NCI-H748 (cell line): ENCODE measurements at regions not wholly inside any gene's neighbourhood (a gene's known extent, or its start where the extent isn't known, plus 50 kb on each side); places are given as distances from the start of the nearest gene placed in this dataset.
A peak's percentile ranks its signal among the peaks of the same experiment; 100 is the strongest.

Experiments used
- DNase-seq: peaks from one replicate; lab custom pipeline; 2025; ENCODE audit not compliant: unreplicated experiment; lab: John Stamatoyannopoulos, UW

DNA sequence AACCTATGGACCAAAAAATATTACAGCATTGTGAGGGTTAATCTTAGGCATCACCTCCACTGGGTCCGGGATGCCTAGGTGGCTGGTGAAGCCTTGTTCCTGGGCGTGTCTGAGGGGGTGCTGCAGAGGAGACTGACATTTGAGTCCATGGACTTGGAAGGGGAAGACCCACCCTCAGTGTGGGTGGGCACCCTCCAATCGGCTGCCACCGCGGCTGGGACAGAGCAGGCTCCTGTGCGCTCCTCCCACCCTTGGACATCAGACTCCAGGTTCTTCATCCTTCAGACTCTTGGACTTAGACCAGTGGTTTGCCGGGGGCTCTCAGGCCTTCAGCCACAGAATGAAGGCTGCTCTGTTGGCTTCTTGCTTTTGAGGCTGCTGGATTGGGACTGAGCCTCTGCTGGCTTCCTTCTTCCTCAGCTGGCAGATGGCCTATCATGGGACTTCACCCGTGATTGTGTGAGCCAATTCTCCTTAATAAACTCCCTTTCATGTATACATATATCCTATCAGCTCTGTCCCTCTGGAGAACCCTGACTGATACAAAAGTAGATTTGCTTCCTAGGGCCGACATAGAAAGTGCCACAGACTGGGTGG lies 113.1 kb downstream of the TTLL2 start:
- DNase-seq, result no peak

DNA sequence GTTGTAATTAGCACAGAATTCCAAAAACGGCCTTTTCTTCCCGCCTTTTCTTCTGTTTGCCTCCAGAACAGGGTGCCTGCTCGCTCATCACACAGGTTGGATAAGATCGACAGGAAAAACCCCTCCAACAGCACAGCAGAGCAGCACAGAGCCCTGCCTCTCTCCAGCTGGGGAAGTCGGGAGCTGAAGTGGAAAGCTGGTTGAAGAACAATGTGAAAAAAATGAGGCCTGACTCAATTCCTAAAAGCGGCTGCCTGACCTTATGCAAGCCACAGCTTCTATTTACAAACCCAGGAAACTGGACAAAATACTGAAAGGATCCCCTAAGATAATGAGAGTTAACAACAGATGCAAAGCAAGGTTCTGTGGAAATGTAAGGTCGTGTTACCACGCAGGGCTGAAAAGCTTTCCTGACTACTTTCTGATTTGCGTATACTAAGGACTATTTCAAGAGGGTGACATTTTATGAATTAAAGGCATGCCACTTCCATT lies 116.9 kb downstream of the TTLL2 start:
- DNase-seq, result no peak

DNA sequence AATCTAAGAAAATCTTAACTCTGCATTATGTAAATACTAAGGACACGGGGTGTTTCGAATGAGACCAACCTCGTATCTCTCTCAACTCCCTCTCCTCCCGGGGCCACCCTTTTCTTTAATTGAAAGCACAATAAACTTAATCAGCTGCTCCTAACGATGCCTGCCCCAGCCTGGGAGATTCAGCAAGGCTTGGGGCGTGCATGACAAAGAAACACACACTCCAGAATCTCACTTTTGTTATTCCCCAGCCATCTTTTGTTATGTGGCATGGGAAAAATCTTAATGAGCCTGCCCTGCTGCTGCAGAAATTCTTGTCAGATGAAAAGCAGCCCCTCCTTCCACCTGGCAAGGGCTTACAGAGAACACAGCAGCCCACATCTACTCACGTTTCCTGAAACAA lies 117.4 kb downstream of the TTLL2 start:
- DNase-seq, result no peak

DNA sequence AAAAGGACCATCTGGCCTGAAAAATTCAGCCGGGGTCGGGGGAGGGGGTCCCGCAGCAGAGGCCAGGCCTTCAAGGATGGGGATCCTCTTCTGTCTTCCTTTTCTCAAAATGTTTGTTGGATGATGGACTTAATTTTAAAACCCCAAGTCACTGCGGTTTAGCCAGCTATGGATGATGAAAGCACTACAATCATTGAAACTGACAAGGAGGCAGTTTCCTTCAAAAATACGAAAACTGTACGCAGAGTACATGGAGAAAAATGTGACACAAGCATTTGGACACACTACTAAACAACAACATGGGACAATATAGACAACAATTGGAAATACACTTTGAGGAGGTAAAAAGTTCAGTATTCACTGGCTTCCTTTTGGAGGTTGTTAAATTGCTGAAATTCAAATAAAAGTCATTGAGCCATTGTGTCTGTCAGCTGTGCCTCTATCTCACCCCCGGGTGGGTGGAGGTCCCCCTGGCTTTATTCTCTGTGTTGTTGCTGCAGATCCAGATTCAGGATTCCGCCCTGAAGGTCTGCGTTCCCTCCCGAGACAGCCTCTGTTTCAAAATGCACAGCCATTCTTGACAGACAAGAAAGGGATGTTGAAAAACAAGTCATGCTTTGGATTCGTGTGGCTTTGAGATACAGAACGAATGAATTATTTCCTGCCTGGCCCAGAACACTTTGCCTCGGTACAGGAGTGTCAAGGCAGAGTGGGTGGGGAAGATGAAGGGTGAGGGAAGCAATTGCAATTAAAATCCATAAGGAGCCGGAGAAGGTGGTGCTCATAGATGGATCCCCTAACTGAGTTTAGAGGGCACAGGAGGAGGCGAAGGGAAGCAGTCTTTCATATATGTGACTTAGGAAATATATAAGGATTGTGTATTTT lies 118.2 kb downstream of the TTLL2 start:
- no peak for DNase-seq

DNA sequence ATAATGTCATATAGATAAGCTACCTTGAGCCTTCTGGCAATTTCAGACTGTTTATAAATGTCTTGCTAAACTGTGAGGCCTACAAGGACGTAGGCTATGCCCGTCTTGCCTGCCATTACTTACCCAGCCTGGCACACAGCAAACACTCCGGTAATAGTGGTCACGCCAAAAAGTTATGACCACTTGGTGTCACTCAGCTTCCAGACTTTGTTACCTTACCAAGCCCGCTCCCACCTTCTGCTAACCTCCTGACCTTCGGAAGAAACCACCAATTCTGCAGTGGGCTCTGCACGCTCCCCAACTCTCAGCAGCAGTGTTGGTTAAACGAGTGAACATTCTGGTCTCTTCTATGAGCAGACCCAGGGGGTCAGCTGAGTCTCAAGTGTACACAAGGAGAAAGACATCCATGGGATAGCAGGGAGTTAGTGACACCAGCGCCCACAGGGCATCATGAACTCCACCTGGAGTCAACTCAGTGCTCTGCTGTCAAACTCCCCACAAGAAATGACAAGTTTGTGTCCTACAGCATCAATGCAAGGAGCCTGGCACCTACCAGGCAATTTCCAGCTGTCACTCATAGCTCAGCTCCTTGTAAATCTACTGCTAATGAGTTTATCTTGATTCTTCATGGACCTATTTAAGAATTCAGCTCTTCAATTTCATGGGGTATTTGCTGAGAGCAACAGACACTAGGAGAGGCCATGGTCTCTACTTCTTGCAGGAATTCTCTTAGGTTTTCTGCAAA lies 119.9 kb downstream of the TTLL2 start:
- no peak for DNase-seq

DNA sequence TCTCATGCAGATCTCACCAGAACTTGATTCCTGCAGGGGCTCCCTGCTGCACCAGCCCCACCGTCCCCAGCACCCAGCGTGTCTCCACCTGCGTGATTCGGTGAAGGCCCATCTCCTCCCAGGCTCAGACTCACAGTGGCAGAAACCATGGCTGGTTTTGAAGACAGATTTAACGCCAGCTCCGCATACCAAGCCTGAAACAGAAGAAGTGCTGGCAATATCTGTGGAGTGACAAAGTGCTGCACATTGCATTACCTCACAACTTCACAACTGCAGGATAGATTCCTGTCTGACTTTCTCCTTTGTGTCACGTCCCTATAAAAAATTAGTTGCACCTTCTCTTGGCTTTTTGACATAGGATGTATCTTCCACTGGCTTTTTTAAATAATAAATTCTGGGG lies 120.7 kb downstream of the TTLL2 start:
- no peak for DNase-seq

DNA sequence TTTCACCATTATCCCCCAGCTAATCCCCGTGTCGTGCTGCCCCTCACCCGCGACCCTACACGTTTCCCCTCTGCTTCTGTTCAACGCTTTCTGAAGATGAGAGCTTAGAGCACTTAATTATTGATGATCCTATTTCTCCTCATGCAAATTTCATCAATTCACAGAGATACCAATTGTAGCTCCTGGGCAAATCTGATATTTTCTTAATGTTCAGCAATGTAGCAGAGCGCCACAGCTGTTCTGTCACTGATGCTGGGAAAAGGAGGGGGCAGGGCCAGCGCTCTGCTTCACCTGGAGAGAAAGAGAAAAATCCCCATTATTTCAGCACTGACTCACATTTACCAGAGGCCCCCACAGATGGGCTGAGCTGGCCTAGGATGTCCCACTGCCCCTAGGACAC lies 121.2 kb downstream of the TTLL2 start:
- no peak for DNase-seq

DNA sequence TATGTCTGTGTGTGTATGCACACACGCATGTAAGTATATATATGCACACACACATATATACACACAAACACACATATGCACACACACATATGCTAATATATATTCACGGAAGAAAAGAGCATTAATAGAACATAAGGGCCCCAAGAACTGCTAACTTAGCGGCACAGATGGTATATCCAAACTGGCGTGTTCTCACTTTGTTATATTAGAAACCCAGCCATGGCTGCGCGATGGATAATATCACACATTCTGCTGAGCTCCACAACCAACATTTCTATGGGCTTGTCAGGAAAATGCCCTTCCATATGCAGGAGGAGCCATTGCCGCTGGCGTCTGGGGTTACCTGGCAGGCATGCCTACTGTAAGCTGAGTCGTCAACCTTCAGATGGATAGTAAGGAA lies 122.1 kb downstream of the TTLL2 start:
- DNase-seq, result no peak

DNA sequence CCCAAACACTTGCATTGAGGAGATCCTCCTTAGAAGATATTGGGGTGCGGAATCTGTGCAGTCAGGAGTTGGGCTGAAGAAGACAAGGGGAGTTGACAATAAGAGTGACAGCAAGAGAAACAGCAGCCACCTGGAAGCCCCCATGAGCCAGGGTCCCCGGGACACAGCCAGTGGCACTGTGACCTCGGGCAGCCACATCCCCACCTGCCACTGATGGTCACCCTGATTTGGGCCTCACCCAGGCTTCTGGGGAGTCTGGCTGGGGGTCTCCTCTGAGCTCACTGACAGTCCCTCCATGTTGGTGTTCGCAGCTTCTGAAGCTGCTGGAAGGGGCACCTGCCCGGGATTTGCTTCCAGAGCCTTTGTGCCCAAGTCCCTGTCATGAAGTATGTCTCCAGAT lies 123.5 kb downstream of the TTLL2 start:
- DNase-seq, result no peak

DNA sequence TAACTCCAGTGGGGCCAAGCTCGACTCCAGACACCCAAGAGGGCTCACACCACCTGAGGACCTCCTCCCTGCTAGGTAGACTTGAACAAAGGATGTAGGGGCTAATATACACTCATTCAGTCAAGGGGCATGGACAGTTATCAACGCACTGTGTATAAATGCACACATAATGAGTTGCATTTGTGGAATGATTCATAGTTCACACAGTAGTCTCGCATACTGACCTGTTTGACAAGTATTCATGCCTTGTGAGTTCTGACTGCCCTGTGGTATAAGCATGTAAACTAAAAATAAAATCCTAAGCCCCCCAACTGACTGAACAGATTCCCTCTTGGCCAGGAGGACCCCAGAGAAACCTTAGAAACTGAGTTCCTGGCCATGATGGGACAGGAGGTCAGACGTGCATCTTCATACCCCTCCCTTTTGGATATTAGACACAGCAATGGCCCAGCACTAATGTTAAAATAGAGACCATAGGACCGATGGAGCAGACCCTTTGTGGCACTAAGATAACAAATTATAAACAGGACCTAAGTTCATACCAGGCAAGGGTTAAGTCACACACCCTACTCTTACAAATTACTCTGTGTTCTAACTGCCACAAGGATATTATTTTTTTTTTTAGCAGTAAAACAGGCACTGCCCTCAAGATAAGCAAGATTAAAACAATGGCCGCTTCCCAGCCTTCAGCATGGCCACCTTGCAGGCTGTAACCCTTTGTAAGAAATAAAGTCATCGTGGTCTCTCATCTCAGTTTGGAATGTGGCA lies 124.4 kb downstream of the TTLL2 start:
- DNase-seq, result no peak

DNA sequence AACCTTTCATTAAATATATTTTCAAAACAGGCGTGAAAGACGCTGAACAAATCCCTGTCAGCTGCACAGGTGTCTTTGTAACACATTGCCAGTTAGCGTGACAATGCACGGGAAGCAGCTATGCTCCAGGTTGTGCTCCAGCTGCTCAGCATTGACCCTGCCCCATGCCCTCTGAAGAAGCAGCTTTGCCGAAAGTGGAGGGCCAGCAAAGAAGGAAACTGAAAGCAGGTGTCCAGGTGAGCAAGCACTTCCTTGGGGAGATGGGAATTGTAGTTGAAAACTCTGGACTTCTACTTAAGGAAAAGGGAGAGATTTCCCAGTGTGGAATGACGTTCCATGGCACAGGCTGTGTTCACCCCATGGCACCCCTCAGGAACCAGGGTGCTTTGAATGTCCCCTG lies 125.7 kb downstream of the TTLL2 start:
- DNase-seq, result no peak

DNA sequence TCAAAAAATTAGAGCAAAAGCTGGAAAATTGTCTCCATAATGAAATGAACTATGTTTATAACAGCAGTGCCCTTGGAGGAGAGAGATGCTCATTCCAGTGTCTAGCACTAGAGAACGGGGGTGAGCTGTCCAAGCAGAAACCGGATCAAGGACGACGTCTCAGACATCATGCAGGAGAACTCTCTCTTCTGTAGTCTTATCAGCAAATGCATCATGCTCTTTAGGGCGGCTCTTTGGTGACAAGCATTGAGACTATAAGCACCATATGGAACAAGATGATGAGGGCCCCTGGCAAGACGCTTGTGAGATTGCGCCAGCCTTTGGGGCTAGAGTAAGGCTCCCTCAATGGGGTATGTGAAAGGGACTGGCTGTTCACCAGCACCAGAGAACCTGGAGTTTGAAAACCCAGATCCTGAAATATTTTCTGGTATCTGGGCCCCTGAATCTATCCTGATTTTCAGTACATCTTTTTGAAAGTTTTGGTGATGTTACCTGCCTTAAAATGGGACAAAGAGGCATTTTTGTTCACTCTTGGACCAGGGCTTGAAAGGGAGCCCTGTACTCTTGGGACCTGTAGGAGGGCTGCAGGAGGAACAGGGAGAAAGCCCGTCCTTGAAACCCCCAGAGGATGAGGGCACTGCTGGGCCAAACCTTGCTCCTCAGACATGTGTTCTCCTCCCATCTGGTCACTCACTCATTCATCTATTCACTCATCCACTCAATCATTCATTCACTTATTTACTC lies 127.6 kb downstream of the TTLL2 start:
- no peak for DNase-seq

DNA sequence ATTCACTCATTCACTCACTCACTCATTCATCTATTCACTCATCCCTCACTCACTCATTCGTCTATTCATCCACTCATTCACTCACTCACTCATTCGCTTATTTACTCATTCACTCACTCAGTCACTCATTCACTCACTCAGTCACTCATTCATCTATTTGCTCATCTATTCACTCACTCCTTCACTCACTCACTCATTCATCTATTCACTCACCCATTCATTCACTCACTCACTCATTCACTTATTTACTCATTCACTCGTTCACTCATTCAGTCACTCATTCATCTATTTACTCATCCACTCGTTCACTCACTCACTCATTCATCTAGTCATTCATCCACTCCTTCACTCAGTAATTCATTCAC lies 128.2 kb downstream of the TTLL2 start:
- no peak for DNase-seq

DNA sequence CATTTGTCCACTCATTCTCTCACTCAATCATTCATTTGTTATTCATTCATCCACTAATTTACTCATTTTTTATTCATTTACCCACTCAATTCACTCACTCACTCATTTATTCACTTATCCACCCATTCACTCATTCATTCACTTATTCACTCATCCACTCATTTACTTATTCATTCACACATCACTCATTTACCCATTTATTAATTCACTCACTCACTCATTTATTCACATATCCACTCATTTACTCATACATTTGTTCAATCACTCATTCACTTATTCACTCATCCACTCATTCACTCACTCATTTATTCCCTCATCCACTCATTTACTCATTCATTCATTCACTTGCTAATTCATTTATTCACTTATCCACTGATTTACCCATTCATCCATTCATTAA lies 129.1 kb downstream of the TTLL2 start:
- no peak for DNase-seq

DNA sequence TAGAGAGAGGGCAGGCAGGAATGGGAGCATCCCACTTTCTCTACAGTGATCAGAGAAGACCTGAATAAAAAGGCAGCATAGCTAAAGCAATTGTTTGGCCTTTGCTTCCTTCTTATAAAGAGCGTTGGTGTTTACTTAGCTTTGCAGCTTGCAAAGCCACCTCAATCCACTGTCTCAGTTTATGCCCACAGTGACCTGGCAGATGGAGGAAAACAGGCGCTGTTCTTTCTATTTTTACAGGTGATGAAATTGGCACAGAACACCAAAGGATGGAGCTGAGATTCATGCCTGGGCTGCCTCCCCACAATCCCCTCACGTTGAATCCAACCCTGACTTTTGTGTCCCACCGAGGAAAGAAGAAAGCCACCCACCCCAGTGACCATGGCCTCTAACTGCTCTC lies 130.5 kb downstream of the TTLL2 start:
- peak; percentile 22 for DNase-seq

DNA sequence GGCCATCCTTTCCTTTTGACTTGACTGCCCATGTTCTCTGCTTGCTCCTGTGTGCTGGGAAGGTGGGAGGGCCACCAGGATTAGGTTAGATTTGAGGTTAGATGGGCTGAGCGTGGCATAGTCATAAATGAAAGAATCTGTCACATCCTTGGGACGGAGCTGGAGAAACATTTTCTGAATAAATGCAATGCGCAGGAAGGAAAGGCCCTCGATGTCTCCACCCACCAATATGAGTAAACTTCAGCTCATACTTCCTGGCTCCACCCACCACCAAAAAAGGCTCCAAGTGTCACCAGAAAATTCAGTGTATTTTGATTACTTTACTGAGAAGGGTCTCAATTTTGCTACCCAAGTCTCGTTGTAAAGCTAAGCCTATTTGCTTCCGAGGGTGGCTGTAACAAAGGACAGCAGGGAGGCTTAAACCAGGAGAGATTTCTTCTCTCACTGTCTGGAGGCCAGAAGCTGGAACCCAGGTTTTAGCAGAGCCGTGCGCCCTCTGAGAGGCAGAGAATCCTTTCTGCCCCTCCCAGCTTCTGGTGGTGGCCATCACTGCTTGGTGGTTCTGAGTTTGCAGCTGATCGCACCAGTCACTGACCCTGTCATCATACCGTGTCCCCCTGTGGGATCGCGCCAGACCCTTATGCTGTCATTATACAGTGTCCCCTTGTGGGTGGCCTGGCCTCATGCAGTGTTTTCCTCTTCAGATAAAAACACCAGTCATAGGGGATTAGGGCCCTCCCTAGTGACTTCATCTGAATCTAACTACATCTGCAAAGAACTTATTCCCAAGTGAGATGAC lies 137.8 kb downstream of the TTLL2 start:
- DNase-seq, result no peak

DNA sequence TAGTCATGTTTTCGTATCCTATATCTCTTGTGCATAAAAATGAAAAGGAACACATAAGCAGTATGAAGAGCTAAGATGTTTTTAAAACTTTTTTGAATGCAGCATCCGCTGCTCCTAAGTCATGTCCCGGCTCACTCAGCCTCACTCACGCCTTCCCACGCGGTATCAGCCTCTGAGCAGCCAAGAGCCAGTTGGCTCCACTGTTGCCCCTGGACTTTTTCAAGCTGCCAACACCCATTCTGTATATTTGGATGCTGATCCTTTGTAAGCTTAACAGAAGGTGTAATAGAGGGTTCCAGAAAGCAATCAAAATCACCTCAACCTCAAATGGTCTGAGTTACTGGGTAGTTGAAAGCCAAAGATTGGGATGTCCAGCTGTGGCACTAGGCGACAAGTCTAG lies 139.3 kb downstream of the TTLL2 start:
- DNase-seq, result no peak

DNA sequence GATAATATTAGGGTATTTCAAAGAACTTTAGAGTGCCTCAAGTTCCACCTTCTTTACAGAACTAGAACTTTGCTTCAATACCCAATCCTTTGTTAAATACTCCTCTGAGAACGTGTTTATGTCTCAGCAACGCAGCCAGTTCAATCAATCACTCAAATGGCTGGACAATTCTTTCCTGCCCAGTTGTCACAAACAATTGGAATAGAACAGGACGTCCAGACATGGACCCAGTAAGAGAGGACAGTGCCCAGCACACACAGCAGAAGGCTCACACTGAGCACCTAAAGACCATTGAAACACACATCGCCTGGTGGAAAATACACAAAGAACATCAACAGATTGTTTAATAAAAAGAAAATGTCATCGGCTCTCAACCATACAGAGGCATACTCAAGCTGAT lies 140.6 kb downstream of the TTLL2 start:
- DNase-seq, result no peak

DNA sequence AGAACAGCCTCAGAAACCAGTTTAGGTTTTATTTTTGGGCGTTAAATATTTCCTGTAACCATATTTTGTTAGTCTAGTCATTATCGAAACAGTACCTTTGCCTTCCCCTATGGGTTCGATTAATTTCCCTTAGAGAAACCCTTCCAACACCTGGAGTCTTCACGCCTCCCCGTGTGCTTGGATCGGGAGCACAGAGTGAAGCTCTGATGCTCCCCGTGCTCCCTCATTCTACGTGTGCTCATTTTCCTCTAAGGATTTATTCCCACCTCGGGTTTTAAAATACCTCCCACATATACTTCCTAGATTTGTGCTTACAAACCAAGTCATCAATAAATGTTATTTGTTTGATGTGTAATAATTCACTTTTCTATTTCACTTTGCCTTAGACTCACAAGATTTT lies 142.4 kb downstream of the TTLL2 start:
- no peak for DNase-seq
